Progenitor cell of endocrine pancreas (in vitro differentiated cells): ENCODE measurements at regions not wholly inside any gene's neighbourhood (a gene's known extent, or its start where the extent isn't known, plus 50 kb on each side); places are given as distances from the start of the nearest gene placed in this dataset.

Source experiments
- DNase-seq: peaks from one replicate; pipeline ENCODE4 v3.0.0; 2021; ENCODE audit warnings: low spot score; ENCODE audit not compliant: unreplicated experiment
- H3K27ac Mint-ChIP-seq: 2 replicates; pipeline ENCODE4 v1.8.0; 2021; ENCODE audit warnings: mild to moderate bottlenecking, moderate library complexity, mixed read lengths
- H3K27me3 Mint-ChIP-seq: 2 replicates; pipeline ENCODE4 v1.8.0; 2021; ENCODE audit warnings: mixed read lengths
- H3K36me3 Mint-ChIP-seq: 2 replicates; pipeline ENCODE4 v1.8.0; 2022; ENCODE audit warnings: mixed read lengths; ENCODE audit not compliant: insufficient read depth
- H3K4me1 Mint-ChIP-seq: 2 replicates; pipeline ENCODE4 v1.8.0; 2021; ENCODE audit warnings: low read depth, mixed read lengths
- H3K4me3 Mint-ChIP-seq: 2 replicates; pipeline ENCODE4 v1.8.0; 2021; ENCODE audit warnings: low read depth, mild to moderate bottlenecking, moderate library complexity, mixed read lengths
- H3K9me3 Mint-ChIP-seq: 2 replicates; pipeline ENCODE4 v1.8.0; 2021; ENCODE audit warnings: low read depth, mixed read lengths
- CTCF ChIP-seq: fragments of 200-600 bp; sonication (generic); IDR thresholded peaks from one replicate; pipeline ENCODE4 v1.5.0; 2021; ENCODE audit warnings: antibody characterized with exemption, mild to moderate bottlenecking; ENCODE audit not compliant: unreplicated experiment

- H3K36me3 Mint-ChIP-seq, result peaks cover 2% of the 10 kb centered on the region
- no peaks in the 10 kb centered on the region for H3K4me1 Mint-ChIP-seq
- H3K27me3 Mint-ChIP-seq, result no peaks in the 10 kb centered on the region
- H3K4me3 Mint-ChIP-seq, result no peak overlapping the region
- DNase-seq, result no peak
- H3K27ac Mint-ChIP-seq, result no peak overlapping the region
- TF ChIP-seq CTCF, result no peak
- H3K9me3 Mint-ChIP-seq, result peaks cover 5% of the 10 kb centered on the region
These were observed 454.8 kb upstream of the SOX9 start for GRCh38 chr17:71666047-71666446.

- no peak for TF ChIP-seq CTCF
- DNase-seq, result no peak
- no peaks in the 10 kb centered on the region for H3K4me1 Mint-ChIP-seq
- H3K27me3 Mint-ChIP-seq, result no peaks in the 10 kb centered on the region
- peaks cover 8% of the 10 kb centered on the region for H3K9me3 Mint-ChIP-seq
- H3K4me3 Mint-ChIP-seq, result no peak overlapping the region
- no peak overlapping the region for H3K27ac Mint-ChIP-seq
- H3K36me3 Mint-ChIP-seq, result peaks cover 3% of the 10 kb centered on the region
These were observed 453.2 kb upstream of the SOX9 start for GRCh38 chr17:71667661-71668060.

- H3K27me3 Mint-ChIP-seq, result no peaks in the 10 kb centered on the region
- no peak for TF ChIP-seq CTCF
These were observed 452.0 kb upstream of the SOX9 start for GRCh38 chr17:71668807-71669206.

GRCh38 chr17:71677439-71677838 lies 443.4 kb upstream of the SOX9 start:
- TF ChIP-seq CTCF, result no peak
- Mint-ChIP-seq H3K27ac (no peak overlapping the region), H3K9me3 (peaks cover 5% of the 10 kb centered on the region), H3K27me3 (no peaks in the 10 kb centered on the region), H3K4me3 (no peak overlapping the region), H3K36me3 (no peaks in the 10 kb centered on the region), H3K4me1 (peaks cover 12% of the 10 kb centered on the region)
- DNase-seq, result no peak

More at GRCh38 chr17:71668807-71669206, 452.0 kb upstream of the SOX9 start:
- no peak overlapping the region for H3K4me3 Mint-ChIP-seq
- peaks cover 3% of the 10 kb centered on the region for H3K36me3 Mint-ChIP-seq
- no peak for DNase-seq
- H3K27ac Mint-ChIP-seq, result no peak overlapping the region
- H3K4me1 Mint-ChIP-seq, result no peaks in the 10 kb centered on the region
- peaks cover 8% of the 10 kb centered on the region for H3K9me3 Mint-ChIP-seq

GRCh38 chr17:71679832-71680231 lies 441.0 kb upstream of the SOX9 start:
- TF ChIP-seq CTCF, result no peak
- DNase-seq, result no peak
- no peak overlapping the region for H3K4me3 Mint-ChIP-seq
- no peaks in the 10 kb centered on the region for H3K27me3 Mint-ChIP-seq
- peaks cover 12% of the 10 kb centered on the region for H3K4me1 Mint-ChIP-seq
- H3K27ac Mint-ChIP-seq, result no peak overlapping the region
- H3K36me3 Mint-ChIP-seq, result no peaks in the 10 kb centered on the region
- peaks cover 5% of the 10 kb centered on the region for H3K9me3 Mint-ChIP-seq
